Effector CD4-positive, alpha-beta T cell (primary cell): ENCODE measurements at regions not wholly inside any gene's neighbourhood (a gene's known extent, or its start where the extent isn't known, plus 50 kb on each side); places are given as distances from the start of the nearest gene placed in this dataset.
"Not testable (repeated sequence)": the region's sequence is repeated elsewhere in the genome, so short reads cannot be mapped to it uniquely, and the experiment has no call there.

Experiments
- DNase-seq: peaks from one replicate; pipeline ENCODE4 v3.0.0-alpha.2; 2020

DNA sequence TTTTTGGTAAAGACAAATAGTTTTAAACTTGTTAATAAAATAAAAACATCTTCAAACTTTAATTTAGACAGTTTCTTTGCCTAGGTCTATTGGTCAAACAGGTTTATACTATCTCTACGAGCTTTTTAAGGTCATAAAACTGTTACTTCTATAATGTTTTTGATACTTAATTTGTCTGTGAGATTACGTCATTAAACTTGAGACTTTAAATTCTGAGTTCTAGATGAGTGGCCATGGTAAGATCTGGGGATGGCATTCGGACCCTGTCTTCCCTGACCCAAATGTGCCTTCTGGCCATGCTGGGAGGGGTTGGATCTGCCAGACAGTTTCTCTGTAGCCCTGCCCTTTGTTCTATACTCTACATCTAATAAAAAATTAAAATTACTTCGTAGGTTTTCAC lies 497.8 kb downstream of the TMEM135 start:
- no peak for DNase-seq

DNA sequence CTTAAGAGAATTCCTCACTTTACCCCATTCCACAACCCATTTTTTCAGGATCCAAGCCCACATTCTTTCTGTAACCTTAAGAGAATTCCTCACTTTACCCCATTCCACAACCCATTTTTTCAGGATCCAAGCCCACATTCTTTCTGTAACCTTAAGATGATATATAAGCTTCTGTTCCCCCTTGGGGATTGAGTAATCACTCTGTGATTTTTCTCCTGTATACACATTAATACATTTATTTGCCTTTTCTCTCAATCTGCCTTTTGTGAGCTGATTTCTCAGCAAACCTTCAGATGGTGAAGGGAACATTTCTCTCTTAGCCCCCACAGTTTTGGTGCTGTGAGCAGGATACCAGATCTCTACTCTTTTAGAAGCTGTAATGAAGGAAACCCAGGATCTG lies 494.1 kb downstream of the TMEM135 start:
- not testable (repeated sequence) for DNase-seq

DNA sequence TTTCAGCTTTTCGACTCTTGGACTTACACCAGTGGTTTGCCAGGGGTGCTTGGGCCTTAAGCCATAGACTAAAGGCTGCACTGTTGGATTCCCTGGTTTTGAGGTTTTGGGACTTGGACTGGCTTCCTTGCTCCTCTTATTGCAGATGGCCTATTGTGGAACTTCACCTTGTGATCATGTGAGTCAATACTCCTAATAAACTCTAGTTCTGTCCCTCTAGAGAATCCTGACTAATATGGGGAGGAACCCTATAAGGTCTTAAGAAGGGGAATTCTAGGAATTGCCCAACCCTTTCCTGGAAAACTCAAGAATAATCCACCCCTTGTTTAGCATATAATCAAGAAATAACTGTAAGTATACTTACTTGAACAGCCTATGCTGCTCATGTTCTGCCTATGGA lies 491.8 kb downstream of the TMEM135 start:
- DNase-seq: no peak

DNA sequence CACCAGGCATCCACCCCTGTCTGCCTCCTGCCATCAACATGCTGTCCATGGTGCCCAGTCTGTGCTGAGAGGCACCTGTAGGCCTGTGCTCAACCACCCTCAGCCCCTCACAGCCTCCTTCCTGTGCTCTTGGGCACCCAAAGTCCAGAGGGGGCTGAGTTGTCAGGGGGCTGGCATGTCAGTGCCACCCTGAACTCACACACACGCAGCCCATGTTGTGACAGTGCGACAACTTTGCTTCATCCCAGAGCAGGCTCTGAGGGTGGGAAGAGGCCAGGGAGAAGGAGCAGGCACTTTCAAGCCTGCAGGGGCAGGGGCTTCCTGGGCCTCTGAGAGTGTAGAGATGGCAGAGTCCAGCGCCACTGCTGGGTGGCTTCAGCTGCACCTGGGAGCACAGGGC lies 491.0 kb downstream of the TMEM135 start:
- no peak for DNase-seq

DNA sequence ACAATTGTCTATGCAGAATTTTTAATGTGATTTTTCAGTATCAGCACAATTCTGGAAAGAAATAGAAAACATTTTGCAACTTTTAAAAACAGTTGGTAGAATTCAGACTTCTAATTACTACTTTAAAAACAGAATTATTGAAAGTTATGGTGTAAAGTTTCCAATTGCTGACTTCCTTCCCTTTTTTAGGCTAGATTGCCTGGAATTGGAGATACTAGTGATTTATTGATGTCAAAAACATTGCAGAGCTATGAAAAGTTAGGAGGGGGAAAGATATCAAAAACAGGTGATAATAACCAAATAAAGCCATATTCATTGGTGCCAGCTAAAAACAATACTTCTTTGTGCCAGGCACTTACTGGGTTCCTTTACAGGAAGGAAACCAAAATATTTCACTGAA lies 485.5 kb downstream of the TMEM135 start:
- DNase-seq: no peak

DNA sequence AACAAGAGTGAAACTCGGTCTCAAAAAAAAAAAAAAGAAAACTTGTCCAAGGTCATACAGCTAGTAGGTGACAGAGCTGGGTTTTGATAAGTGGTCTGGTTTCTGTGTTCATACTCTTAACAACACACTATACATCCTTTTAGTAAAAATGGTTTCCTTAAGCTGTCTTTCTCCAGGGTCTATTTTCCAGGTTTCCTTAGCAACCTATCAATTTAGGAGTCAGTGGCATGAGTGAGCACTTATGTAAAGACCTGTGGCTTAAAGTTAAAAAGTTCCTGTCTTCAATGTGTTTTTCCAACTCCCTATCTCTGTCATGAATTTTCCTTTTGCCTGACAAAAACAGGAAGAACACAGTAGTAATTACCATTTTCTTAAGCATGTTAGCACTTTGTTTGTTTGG lies 480.5 kb downstream of the TMEM135 start:
- DNase-seq: no peak

DNA sequence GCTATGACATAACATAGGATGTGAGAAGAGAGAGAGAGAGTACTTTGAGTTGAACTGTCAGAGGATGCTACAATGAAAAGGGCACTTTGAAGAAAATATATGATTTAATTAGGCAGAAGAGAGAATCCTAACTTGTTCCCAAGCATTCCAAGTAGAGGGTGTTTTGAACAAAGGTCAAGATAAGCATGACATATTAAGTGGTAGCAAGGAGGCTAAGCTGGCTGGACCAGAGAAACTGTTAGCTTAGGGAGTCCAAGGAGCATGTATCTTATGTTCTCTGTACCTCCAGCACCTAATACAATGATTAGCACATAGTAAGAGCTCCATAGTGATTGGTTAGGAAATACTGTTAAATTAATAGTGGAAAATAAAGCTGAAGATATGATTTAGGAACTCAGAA lies 479.6 kb downstream of the TMEM135 start:
- no peak for DNase-seq

DNA sequence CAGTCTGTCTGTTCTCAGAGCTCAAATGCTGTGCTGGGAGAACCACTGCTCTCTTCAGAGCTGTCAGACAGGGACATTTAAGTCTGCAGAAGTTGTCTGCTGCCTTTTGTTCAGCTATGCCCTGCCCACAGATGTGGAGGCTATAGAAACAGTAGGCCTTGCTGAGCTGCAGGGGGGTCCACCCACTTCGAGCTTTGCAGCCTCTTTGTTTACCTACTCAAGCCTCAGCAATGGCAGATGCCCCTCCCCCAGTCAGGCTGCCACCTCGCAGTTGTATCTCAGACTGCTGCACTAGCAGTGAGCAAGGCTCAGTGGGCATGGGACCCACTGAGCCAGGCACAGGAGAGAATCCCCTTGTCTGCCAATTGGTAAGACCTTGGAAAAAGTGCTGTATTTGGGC lies 470.0 kb downstream of the TMEM135 start:
- DNase-seq: not testable (repeated sequence)

DNA sequence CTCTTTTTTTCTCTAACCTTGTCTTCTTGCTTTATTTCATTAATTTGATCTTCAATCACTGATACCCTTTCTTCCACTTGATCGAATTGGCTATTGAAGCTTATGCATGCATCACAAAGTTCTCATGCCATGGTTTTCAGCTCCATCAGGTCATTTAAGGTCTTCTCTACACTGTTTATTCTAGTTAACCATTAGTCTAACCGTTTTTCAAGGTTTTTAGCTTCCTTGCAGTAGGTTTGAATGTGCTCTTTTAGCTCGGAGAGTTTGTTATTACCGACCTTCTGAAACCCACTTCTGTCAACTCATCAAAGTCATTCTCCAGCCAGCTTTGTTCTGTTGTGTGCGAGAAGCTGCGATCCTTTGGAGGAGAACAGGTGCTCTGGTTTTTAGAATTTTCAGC lies 469.2 kb downstream of the TMEM135 start:
- DNase-seq: not testable (repeated sequence)

DNA sequence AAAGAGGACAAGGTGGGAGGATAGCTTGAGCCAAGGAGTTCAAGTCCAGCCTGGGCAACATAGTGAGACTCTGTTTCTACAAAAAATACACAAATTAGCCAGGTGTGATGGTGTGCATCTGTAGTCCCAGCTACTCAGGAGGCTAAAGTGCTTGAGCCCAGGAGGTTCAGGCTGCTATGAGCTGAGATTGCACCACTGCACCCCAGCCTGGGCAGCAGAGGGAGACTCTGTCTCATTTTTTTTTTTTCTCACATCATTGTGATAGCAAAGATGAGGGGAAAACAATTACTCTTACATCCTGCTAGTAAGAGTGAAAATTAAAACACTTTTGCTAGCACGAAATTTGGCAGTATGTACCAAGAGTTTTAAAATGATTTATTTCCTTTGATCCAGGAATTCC lies 463.7 kb downstream of the TMEM135 start:
- no peak for DNase-seq

DNA sequence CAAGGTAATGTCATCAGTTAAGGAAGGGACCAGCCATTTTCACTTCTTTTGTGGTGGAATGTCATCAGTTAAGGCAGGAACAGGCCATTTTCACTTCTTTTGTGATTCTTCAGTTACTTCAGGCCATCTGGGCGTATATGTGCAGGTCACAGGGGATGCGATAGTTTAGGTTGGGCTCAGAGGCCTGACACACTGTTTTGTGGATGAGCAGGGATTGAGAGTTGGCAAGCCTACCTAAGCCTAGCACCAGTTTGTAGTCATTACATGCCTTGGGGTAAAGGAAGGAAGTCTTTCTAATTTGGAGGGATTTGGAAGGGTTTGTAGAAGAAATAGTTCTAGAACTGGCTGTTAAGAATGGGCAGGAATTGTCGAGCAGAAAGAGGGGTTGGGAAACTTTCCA lies 457.2 kb downstream of the TMEM135 start:
- not testable (repeated sequence) for DNase-seq

DNA sequence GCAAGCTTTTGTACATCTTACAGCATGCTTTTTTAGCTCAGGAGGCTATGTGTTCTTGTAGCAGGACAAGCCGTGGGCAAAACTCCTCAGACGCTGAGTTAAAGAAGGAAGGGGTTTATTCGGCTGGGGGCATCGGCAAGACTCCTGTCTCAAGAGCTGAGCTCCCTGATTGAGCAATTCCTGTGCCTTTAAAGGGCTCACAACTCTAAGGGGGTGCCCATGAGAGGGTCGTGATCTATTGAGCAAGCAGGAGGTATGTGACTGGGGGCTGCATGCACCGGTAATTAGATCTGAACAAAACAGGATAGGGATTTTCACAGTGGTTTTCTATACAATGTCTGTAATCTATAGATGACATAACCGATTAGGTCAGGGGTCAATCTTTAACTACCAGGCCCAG lies 456.3 kb downstream of the TMEM135 start:
- DNase-seq: not testable (repeated sequence)

DNA sequence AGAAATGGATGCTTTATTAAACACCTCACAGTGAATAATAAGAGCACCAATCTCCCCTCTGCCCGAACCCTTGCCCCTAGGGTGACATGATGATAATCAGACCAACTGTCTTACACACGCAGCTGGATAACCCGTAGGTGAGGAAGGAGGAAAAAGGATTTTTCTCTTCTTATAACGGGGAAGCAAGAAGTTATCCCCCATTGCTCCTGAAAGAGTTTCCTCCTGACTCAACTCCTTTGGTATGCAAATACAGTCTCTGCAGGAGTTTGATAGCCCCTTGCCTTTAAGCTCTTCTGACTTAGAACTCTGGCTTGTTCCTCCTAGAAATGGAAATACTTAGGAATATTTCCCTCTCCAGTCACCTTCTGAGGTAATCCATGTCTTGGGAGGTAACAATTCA lies 455.8 kb downstream of the TMEM135 start:
- no peak for DNase-seq

DNA sequence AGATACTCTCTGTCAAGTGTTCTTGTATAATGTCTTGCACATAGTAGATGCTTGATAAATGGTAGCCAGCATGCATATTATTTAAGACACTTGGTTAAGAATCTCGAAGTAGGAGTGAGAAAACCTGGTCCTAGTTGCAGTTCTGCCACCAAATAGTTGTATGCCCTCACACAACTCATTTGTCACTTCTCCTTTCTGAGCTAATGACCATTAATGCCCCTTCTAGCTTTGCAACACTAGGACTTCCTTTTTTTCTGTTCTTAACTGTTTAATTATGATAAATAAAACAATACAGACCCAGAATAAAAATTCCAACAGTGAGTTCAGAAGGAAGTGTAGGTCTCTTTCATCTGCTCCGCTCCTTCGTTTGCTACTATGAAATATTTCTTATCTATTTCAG lies 453.6 kb downstream of the TMEM135 start:
- no peak for DNase-seq

DNA sequence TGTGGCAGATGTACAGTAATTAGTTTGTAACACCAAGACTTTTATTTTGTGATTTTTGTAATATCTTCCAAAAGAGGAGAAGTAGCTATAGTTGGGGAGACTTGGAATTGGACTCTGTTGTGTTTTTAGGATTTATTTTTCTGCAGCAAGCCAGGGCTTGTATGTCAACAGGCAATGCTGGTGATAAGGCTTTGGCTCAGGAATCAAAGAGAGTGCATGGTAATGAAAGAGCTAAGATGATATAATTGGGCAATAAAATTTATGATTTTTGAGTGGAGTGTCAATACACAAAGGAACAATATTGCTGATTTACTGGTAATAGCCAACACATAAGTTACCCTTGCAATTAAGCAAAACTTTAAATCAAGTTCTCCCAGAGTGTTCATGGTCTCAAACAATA lies 452.9 kb downstream of the TMEM135 start:
- no peak for DNase-seq

DNA sequence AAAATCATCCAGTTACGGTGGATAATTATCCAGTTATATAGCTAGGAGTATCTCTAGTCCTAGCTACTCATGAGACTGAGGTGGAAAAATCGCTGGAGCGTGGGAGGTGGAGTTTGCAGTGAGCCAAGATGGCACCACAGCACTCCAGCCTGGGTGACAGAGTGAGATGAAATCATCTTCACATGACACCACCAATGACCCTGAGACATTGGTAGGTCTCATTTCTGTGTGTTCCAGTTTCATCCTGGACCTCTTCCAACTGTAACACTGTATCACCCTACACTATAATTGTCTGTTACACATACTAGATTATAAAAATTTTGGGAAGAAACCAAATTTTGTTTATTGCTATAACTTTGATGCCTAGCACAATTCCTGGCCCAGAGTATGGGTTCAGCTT lies 446.8 kb downstream of the TMEM135 start:
- no peak for DNase-seq

DNA sequence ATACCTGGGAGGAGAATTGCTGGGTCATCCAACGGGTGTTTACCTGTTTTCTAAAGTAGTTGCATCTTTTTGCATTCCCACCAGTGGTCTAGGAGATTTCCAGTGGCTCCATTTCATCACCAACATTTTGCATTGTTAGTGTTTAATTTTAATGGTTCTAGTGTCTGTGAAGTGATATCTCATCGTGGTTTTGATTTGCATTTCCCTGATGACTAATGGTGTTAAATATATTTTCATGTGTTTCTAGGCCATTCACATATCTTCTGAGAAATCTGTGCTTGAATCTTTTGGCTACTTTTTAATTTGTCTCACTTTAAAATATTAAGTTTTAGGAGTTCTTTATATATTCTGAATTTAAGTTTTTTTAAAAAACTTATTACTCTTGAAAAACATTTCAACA lies 439.6 kb downstream of the TMEM135 start:
- DNase-seq: no peak

DNA sequence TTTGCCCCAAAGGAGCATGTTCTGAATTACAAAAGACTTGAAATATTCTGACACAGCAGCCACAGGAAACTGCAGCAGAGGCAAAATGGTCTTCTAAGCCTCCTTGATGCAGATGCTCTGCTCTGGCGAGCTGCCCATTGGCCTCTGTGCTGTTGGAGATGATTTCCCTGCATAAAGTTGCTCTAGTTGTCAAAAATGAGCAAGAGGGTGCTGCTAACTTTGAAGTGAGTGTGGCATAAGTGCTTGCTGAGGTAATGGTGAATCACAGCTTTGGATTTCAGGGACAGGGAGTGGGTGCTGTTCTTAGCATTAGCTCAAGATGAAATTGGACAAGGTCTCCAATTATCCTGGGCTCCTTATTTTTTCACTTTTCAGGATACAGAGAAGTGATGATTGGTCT lies 435.4 kb downstream of the TMEM135 start:
- DNase-seq: no peak

DNA sequence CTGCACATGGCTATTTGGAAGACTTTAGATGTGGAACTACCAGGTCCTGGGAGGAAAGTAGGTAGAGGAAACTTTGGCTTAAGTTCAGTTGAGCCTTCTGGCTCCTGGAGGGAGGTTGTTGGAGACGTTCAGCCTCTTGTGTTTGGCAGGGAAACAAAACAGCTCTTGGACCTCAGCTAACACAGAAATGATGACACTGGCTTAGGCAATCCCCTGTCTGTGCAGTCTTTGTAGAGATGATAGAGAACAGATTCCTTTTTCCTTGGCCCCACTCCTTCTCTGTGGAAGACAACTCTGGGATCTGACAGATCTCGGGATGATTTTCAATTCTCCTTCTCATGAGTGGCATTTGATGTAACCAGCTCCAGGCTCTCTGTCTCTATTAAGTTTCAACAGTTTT lies 428.5 kb downstream of the TMEM135 start:
- no peak for DNase-seq

DNA sequence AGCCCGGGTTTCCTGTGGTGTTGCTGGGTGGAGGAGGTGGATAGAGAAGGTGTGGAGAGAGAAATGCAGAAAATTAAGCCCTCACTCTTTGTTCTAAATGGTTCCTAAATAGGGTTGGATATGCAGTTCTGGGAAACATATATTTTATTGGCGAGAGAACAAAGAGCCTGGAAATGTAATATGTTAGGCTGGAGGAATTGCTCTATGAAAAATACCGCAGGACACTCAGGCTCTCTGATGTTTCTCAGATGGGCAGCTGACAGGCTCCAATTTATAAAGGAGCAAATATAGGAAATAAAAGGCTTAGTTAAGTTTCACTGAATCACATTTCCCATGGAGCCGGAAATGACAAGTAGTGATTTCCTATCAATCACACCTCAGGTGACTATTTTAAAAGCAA lies 428.0 kb downstream of the TMEM135 start:
- DNase-seq: no peak

DNA sequence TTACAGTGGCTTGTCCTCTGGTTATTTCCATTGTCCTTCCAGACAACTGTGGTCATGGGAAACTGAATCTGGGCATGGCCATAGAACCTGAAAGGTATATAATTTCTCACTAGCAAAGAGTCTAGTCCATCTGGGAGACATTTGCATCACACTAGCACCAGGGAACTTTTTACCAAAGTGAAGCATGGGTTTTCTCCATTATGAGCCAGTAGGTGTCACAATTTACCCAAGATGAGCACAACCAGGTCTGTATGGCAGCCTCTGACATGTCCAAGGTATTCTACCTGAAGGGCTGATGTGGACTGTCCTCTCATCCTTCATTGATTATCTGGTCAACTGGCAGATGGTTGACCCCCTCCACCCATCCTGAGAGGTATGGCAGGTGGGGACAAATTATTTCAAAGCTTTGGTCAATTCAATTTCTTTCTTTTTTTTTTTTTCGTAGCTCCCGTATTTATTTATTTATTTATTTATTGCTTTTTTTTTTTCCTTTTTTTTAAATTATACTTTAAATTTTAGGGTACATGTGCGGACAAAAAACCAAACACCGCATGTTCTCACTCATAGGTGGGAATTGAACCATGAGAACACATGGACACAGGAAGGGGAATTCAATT lies 425.9 kb downstream of the TMEM135 start:
- no peak for DNase-seq

DNA sequence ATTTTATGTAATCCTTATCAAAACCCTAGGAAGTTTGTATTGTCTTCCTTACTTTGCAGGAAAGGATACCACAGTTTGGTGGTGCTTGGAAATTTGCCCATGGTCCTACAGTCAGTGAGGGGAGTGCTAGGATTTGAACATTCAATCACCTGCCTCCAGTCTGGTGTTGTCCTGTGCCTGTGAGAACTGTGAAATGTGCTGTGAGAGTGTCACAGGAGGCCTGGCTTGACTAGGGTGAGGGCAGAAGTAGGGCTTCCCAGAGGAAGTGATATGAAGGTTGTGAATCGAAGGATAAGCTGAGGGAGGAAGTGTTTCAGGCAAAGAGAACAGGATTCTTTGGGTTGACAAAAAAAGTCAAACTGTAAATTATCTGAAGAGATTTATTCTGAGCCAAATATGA lies 424.4 kb downstream of the TMEM135 start:
- no peak for DNase-seq

DNA sequence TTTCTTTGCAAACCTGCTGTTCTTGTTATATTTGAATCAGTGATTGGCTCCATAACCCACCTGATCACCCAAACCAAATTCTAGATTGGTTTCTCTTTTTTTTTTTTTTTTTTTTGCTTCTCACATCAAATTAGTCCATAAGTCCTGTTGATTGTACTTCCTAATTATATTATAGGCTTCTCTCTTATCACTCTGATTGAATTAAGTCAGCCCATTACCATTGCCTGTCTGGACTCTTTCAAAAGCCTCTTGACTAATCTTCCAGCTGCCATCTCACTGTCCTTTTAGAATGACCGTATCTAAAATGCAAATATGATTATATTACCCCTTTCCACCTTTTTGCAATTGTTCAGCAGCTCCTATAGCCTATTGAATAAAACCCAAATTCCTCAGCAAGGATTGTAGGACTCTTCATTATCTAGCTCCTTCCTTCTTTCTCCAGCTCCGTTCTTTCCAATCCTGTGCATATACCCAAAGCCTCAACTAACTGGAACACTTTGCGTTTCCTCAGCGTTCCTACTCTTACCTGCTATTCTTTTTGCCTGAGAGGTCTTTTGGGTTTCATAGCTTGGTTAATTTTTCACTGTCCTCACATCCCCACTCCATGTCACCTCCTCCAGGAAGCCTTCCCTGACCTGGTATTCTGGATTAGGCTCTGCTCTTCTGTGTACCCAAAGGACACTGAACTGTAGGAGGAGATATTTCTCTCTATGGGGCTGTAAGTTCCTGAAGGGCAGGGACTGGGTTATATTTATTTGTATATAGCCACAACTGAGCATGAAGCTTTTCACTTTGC lies 423.3 kb downstream of the TMEM135 start:
- DNase-seq: no peak

DNA sequence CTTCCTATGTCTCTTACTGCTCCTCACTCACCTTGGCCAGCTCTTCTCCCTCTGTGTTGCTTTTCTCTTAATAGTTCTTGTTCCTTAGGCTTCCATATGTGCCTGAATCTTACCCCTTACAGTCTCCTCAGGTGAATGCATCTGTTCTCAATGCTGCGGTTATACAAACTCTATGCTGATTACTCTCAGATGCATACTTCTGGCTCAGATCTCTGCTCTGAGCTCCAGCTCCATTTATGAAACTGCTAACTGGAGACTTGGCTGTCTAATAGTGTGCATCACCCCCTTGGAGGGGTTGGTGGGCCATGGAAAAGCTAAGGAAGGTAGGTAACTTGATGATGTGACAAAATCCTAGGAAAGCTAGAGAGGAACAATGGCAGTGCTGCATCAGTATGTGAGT lies 422.5 kb downstream of the TMEM135 start:
- no peak for DNase-seq

DNA sequence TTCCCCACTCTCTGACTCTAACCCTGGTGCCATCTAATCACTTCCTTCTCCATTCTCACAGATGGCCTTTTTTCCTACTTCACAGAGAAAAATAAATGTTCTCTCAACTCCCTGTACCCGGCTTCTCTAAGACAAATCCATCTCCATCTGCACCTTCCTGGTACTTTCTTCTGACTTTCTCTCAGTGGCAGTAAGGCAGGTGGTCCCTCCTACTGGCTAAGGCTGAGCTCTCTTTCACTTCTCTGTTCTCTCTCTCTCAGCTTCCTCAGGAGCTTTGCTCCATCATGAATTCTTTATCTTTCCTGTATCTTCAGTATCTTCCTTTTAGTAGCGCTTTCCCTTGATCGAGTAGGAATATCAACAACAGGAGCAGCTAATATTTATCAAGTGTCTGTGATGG lies 421.6 kb downstream of the TMEM135 start:
- no peak for DNase-seq
